GM12878 (cell line): ENCODE measurements at regions not wholly inside any gene's neighbourhood (a gene's known extent, or its start where the extent isn't known, plus 50 kb on each side); places are given as distances from the start of the nearest gene placed in this dataset.

Source experiments
- ATAC-seq: fragments of 200-7000 bp; cut with Tn5 transposase; 3 replicates; pipeline ENCODE4 v1.9.1; 2020; ENCODE audit warnings: mild to moderate bottlenecking, moderate library complexity
- BruUV-seq: library from RNA; stranded (reverse); fragments of 400-500 nt; replicated peaks from 2 replicates; lab custom pipeline; 2021; lab: Mats Ljungman, UMichigan
- CTCF ChIA-PET: fragments of 300-600 bp; sonication (Branson Sonifier 250); formaldehyde crosslinking; extraction: SDS; loops from one replicate; lab custom pipeline; 2021; ENCODE audit warnings: inconsistent platforms; lab: Yijun Ruan, JAX
- POLR2A ChIA-PET: fragments of 350-600 bp; formaldehyde crosslinking; extraction: SDS; loops from one replicate; lab custom pipeline; 2021; ENCODE audit warnings: inconsistent platforms; lab: Charles Lee
- RAD21 ChIA-PET: fragments of 300-600 bp; sonication (Branson Sonifier 250); formaldehyde crosslinking; loops from one replicate; lab custom pipeline; 2023; ENCODE audit warnings: antibody characterized with exemption; ENCODE audit not compliant: unreplicated experiment; lab: Charles Lee
- SMC1A ChIA-PET: fragments of 300-600 bp; sonication (Branson Sonifier 250); formaldehyde crosslinking; loops from one replicate; lab custom pipeline; 2023; ENCODE audit not compliant: unreplicated experiment, uncharacterized antibody; lab: Charles Lee
- DNase-seq: peaks from one replicate; pipeline ENCODE4 v3.0.0-alpha.2; 2011; ENCODE audit warnings: low read depth, low spot score
- FAIRE-seq: peaks from 3 replicates; lab custom pipeline; 2011; peaks lifted over from hg19 to GRCh38; lab: Jason Lieb, UNC
- H2AFZ ChIP-seq: 2 replicates; pipeline ENCODE4 v1.6.0; 2011; ENCODE audit warnings: low read depth, low read length, control low read depth; ENCODE audit not compliant: control insufficient read depth
- H3K27ac ChIP-seq: 2 replicates; pipeline ENCODE4 v1.5.1; 2011; ENCODE audit warnings: control low read depth; ENCODE audit not compliant: control insufficient read depth, insufficient read depth
- H3K27me3 ChIP-seq, 2 experiments: replicated peaks in 1 of 2; 2 replicates each; pipeline versions ENCODE4 v1.6.0 to v1.6.1; 2011; ENCODE audit warnings: low read length in 1 of 2; ENCODE audit not compliant: control insufficient read depth in 2 of 2, insufficient read depth in 2 of 2
- H3K36me3 ChIP-seq, 2 experiments: 2 replicates each; pipeline ENCODE4 v1.5.1; 2011; ENCODE audit warnings: low read length in 1 of 2; ENCODE audit not compliant: control insufficient read depth in 2 of 2, insufficient read depth in 2 of 2
- H3K4me1 ChIP-seq: 2 replicates; pipeline ENCODE4 v1.6.1; 2011; ENCODE audit warnings: mild to moderate bottlenecking, low read length, moderate library complexity, mixed read lengths; ENCODE audit not compliant: control insufficient read depth, insufficient read depth
- H3K4me2 ChIP-seq: 2 replicates; pipeline ENCODE4 v1.6.0; 2011; ENCODE audit warnings: control low read depth; ENCODE audit not compliant: control insufficient read depth, insufficient read depth
- H3K4me3 ChIP-seq: fragments of 200-600 bp; sonication (generic); 2 replicates; pipeline ENCODE4 v1.5.1; 2016
- H3K79me2 ChIP-seq: 2 replicates; pipeline ENCODE4 v1.6.0; 2011; ENCODE audit warnings: low read length; ENCODE audit not compliant: control insufficient read depth, insufficient read depth
- H3K9ac ChIP-seq: 2 replicates; pipeline ENCODE4 v1.8.0; 2011; ENCODE audit warnings: low read length, control low read depth, mixed read lengths; ENCODE audit not compliant: control insufficient read depth, insufficient read depth
- H3K9me3 ChIP-seq: replicated peaks from 3 replicates; pipeline ENCODE4 v1.5.1; 2011; ENCODE audit warnings: mild to moderate bottlenecking, low read length; ENCODE audit not compliant: control insufficient read depth, insufficient read depth
- H4K20me1 ChIP-seq: 2 replicates; pipeline ENCODE4 v1.6.0; 2011; ENCODE audit not compliant: control insufficient read depth, insufficient read depth
- BHLHE40 ChIP-seq, 2 experiments: fragments of 450-650 bp in 1 of 2; IDR thresholded peaks; 2 replicates each; pipeline ENCODE4 v1.6.1; 2011 to 2017; ENCODE audit warnings: low read depth in 2 of 2, borderline replicate concordance in 1 of 2, improper control_type of control experiment in 1 of 2, low read length in 1 of 2, mild to moderate bottlenecking in 1 of 2
- HCFC1 ChIP-seq: fragments of 150-350 bp; IDR thresholded peaks from 2 replicates; pipeline ENCODE4 v1.6.1; 2014; ENCODE audit warnings: low read length
- RELA ChIP-seq: fragments of 450-650 bp; IDR thresholded peaks from 2 replicates; pipeline ENCODE4 v1.8.0; 2014; ENCODE audit warnings: borderline replicate concordance; ENCODE audit not compliant: partially characterized antibody
- SIX5 ChIP-seq: IDR thresholded peaks from 2 replicates; pipeline ENCODE4 v1.6.1; 2011; ENCODE audit warnings: mild to moderate bottlenecking, low read depth, low read length, moderate library complexity; ENCODE audit not compliant: severe bottlenecking
- TARDBP ChIP-seq: IDR thresholded peaks from 2 replicates; pipeline ENCODE4 v1.6.1; 2016; ENCODE audit warnings: borderline replicate concordance
- TCF3 ChIP-seq: IDR thresholded peaks from 2 replicates; pipeline ENCODE4 v1.6.1; 2012; ENCODE audit warnings: low read depth, mild to moderate bottlenecking, low read length, borderline replicate concordance; ENCODE audit not compliant: insufficient read depth
- WGBS: methylation state at CpG from one replicate; pipeline ENCODE4 v1.1.6; 2016; ENCODE audit warnings: low lambda C conversion rate; ENCODE audit not compliant: insufficient replicate concordance, insufficient coverage; ENCODE audit errors: missing lambda C conversion rate; 5-methylcytosine and 5-hydroxymethylcytosine counted together
- in situ Hi-C: fragments of 300-500 bp; cut with MboI; formaldehyde crosslinking; loops from 9 replicates; pipeline ENCODE4 v1.14.3; 2018; ENCODE audit warnings: mixed read lengths
- intact Hi-C: fragments of 100-400 bp; cut with micrococcal nuclease; formaldehyde crosslinking; loops from one replicate; pipeline ENCODE4 v1.14.2; 2022; ENCODE audit not compliant: unreplicated experiment
- TF ChIP-seq, protein P1 (sequence below): fragments of 450-650 bp; IDR thresholded peaks from 2 replicates; pipeline ENCODE4 v1.6.1; 2016; ENCODE audit warnings: mild to moderate bottlenecking
- TF ChIP-seq, protein P2 (sequence below): fragments of 450-650 bp; IDR thresholded peaks from 2 replicates; pipeline ENCODE4 v1.6.1; 2017; ENCODE audit warnings: borderline replicate concordance
- TF ChIP-seq, protein P3 (sequence below): IDR thresholded peaks from 2 replicates; pipeline ENCODE4 v1.6.1; 2011; ENCODE audit warnings: low read depth, mild to moderate bottlenecking, low read length, moderate library complexity, borderline replicate concordance; ENCODE audit errors: extremely low read depth

DNA sequence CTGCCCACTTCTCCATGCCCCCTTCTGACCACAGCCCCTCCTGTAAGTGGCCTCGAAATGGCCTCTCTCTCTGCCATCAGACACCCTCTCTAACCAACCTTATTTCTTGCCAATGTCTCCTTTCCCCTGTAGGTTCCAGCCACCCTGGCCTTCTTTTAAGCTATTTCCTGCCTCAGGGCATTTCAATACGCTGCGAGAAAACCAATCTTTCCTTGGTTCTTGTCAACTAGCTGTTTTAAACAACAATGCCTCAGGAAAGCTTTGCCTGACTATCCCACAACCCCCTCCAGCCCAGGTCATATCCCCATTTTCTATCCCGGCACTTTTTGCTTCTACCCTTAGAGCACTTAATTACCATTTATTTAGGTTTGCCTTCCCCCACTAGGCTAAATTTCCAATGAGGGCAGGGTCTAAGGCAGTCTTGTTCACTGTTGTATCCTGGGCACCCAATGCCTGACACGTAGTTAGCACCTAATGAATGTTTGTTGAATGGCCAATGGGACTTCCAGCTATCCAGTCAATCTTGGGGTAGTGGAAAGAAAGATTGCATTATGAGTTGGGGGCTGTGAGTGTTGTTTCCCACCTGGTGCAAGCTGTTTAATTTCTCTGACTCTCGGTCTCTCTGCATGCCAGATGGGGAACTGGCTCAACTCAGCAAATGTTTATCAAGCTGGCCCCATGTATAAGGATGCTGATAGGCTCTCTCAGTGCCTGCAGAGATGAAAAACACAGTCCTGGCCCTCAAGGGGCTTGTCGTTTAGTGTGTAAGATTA lies 291.2 kb downstream of the SRBD1 start:
- SMC1A ChIA-PET = interaction anchor here (1.7 kb wide), 1 partner anchor 16 kb away, joined by 5 read pairs; no protein-coding TSS in a partner anchor
- no peaks in the 10 kb centered on the region for H4K20me1 ChIP-seq
- no peak overlapping the region for H3K4me2 ChIP-seq
- no peak overlapping the region for H3K9ac ChIP-seq
- H2AFZ ChIP-seq = no peak overlapping the region
- no peaks in the 10 kb centered on the region for H3K79me2 ChIP-seq
- no peaks in the 10 kb centered on the region; the same call in 2 of the 3 replicates for H3K9me3 ChIP-seq
- no TSS peak for BruUV-seq
- in situ Hi-C loops = no loop called here
- no peak for FAIRE-seq
- WGBS = 14% methylated on average over 7 of the region's 7 CpGs
- H3K27ac ChIP-seq = no peak overlapping the region
- no peak for ATAC-seq
- RAD21 ChIA-PET = interaction anchor here (1.5 kb wide), 1 partner anchor 177 kb away, joined by 3 read pairs; no protein-coding TSS in a partner anchor
- H3K27me3 ChIP-seq = no peaks in the 10 kb centered on the region; a peak in 2 of 4 replicates
- no peak for DNase-seq
- TF ChIP-seq, protein P1, sequence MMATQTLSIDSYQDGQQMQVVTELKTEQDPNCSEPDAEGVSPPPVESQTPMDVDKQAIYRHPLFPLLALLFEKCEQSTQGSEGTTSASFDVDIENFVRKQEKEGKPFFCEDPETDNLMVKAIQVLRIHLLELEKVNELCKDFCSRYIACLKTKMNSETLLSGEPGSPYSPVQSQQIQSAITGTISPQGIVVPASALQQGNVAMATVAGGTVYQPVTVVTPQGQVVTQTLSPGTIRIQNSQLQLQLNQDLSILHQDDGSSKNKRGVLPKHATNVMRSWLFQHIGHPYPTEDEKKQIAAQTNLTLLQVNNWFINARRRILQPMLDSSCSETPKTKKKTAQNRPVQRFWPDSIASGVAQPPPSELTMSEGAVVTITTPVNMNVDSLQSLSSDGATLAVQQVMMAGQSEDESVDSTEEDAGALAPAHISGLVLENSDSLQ = no peak
- no peak for TF ChIP-seq RELA
- TF ChIP-seq HCFC1 = no peak
- TF ChIP-seq, protein P2, sequence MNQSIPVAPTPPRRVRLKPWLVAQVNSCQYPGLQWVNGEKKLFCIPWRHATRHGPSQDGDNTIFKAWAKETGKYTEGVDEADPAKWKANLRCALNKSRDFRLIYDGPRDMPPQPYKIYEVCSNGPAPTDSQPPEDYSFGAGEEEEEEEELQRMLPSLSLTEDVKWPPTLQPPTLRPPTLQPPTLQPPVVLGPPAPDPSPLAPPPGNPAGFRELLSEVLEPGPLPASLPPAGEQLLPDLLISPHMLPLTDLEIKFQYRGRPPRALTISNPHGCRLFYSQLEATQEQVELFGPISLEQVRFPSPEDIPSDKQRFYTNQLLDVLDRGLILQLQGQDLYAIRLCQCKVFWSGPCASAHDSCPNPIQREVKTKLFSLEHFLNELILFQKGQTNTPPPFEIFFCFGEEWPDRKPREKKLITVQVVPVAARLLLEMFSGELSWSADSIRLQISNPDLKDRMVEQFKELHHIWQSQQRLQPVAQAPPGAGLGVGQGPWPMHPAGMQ = no peak
- TF ChIP-seq, protein P3, sequence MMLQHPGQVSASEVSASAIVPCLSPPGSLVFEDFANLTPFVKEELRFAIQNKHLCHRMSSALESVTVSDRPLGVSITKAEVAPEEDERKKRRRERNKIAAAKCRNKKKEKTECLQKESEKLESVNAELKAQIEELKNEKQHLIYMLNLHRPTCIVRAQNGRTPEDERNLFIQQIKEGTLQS = no peak
- TF ChIP-seq TCF3 = no peak
- TF ChIP-seq SIX5 = no peak
- TF ChIP-seq BHLHE40 (IDR thresholded peaks at IDR 0.05; ENCODE audit: borderline replicate concordance in 1 of 2, low read depth in 2 of 2, low read length in 1 of 2) = no peak
- TF ChIP-seq TARDBP = no peak
- CTCF ChIA-PET = no interaction called here
- no peaks in the 10 kb centered on the region for H3K4me1 ChIP-seq
- POLR2A ChIA-PET = no interaction called here
- intact Hi-C loops = no loop called here
- H3K4me3 ChIP-seq = no peak overlapping the region
- H3K36me3 ChIP-seq = no peaks in the 10 kb centered on the region
